MM.1S (cell line): ENCODE measurements at regions not wholly inside any gene's neighbourhood (a gene's known extent, or its start where the extent isn't known, plus 50 kb on each side); places are given as distances from the start of the nearest gene placed in this dataset.

Experiments
- CTCF ChIP-seq: fragments of 300-600 bp; sonication (generic); IDR thresholded peaks from 2 replicates; pipeline ENCODE4 v1.5.1; 2016; ENCODE audit warnings: antibody characterized with exemption, low read length, mixed read lengths
- EZH2 ChIP-seq: fragments of 300-600 bp; sonication (generic); optimal IDR thresholded peaks from 2 replicates; pipeline ENCODE3; 2017; ENCODE audit warnings: low read depth, mild to moderate bottlenecking, antibody characterized with exemption, low read length, mixed read lengths

- TF ChIP-seq CTCF (no peak), EZH2 (no peak)
Measured at GRCh38 chr2:156175946-156176345, 156.6 kb downstream of the NR4A2 start.
